ENCODE measurements at regions not wholly inside any gene's neighbourhood (a gene's known extent, or its start where the extent isn't known, plus 50 kb on each side); places are given as distances from the start of the nearest gene placed in this dataset.

GRCh38 chr6:74115674-74116073 lies 419.7 kb downstream of the CD109 start:
- no peak for TF ChIP-seq CTCF (IDR thresholded peaks at IDR 0.05; ENCODE audit: low read depth, low read length, poor library complexity, severe bottlenecking)
- TF ChIP-seq EZH2phosphoT487 (IDR thresholded peaks at IDR 0.05; ENCODE audit: borderline replicate concordance, low read length): no peak
